ENCODE measurements at regions not wholly inside any gene's neighbourhood (a gene's known extent, or its start where the extent isn't known, plus 50 kb on each side); places are given as distances from the start of the nearest gene placed in this dataset.

- H2BK120ac ChIP-seq (ENCODE audit: low read depth, low read length) = no peak overlapping the region
- H3K18ac ChIP-seq (ENCODE audit: low read depth in 1 of 2, low read length in 2 of 2) = no peak overlapping the region
- no peak overlapping the region for H3K27ac ChIP-seq (ENCODE audit: low read length, poor library complexity, severe bottlenecking)
- H3K23ac ChIP-seq (ENCODE audit: low read length in 2 of 2) = no peak overlapping the region
- H2AFZ ChIP-seq (ENCODE audit: low read depth, low read length) = no peak overlapping the region
- H2AK5ac ChIP-seq (ENCODE audit: low read length, severe bottlenecking) = no peak overlapping the region
- no peak overlapping the region for H2BK5ac ChIP-seq (ENCODE audit: low read depth, low read length, poor library complexity, severe bottlenecking)
- H2BK12ac ChIP-seq (ENCODE audit: low read length in 2 of 2) = no peak overlapping the region
- H3K4me1 ChIP-seq (ENCODE audit: control insufficient read depth, insufficient read depth, low read depth, low read length) = no peaks in the 10 kb centered on the region
- H3K4ac ChIP-seq (ENCODE audit: low read depth in 1 of 2, low read length in 2 of 2) = no peak overlapping the region
- no peaks in the 10 kb centered on the region for H3K36me3 ChIP-seq (ENCODE audit: control insufficient read depth in 1 of 2, insufficient read depth in 2 of 2, low read depth in 1 of 2, low read length in 2 of 2)
- no peak overlapping the region for H3K4me2 ChIP-seq (ENCODE audit: low read length, poor library complexity, severe bottlenecking)
- no peak overlapping the region for H3K4me3 ChIP-seq (ENCODE audit: insufficient read depth in 1 of 2, low read depth in 1 of 2, low read length in 2 of 2)
- H3K9me3 ChIP-seq (ENCODE audit: control insufficient read depth, low read length) = no peaks in the 10 kb centered on the region
- H2BK15ac ChIP-seq (ENCODE audit: low read depth, poor library complexity, severe bottlenecking) = no peak overlapping the region
- peaks cover 0 to 14% of the 10 kb centered on the region in 2 experiments for H3K27me3 ChIP-seq (ENCODE audit: control insufficient read depth in 1 of 2, insufficient read depth in 1 of 2, low read length in 2 of 2)
- DNase-seq = no peak
- no peak overlapping the region for H3K14ac ChIP-seq (ENCODE audit: low read length in 2 of 2)
- no peak overlapping the region for H4K8ac ChIP-seq (ENCODE audit: low read length)
- WGBS = 81% methylated on average over 4 of the region's 4 CpGs
- H3K9ac ChIP-seq (ENCODE audit: low read length) = no peak overlapping the region
- no peak overlapping the region for H4K91ac ChIP-seq (ENCODE audit: low read length)
- no peaks in the 10 kb centered on the region for H3K79me1 ChIP-seq (replicated peaks; ENCODE audit: low read length, poor library complexity, severe bottlenecking)
These were observed 161.7 kb downstream of the ERMARD start for GRCh38 chr6:169913096-169913638.

DNA sequence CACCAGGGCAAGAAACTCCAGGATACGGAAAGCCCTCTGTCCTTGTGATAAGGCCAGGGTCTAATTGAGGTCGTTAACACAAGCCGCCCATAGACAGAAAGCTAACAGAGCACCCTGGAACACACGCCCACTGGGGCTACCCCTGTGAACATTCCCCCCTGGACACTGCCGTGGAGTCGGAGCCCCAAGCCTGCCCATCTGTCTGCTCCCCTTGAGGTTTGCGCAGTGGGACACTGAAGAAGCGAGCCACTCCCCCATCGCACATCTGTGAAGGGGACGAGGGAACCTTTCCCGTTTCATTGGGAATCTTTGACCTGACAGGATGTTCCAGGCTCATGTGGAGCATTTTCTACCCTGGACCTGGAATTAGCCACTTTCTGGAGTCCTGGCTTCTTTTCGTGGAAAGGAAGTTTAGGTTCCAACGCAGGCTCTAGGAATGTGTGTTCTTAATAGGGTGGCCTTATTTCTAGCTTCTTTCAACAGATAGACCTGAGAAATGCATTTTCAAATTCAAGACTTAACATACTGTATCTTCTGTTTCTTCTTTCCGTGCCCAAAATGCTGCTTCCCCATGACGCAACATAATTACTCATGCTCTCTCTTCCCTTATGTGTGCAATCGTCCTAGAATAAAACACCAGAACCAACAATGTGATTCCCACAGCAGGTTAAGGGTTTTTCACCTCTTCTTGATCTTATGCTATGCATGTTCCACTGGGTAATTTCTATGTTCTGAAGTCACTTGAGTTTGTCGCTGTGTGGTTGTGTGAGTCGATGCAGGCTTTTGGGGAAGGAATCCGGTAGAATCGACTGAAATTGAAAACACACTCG lies 161.1 kb downstream of the ERMARD start:
- 89% methylated on average over 20 of the region's 21 CpGs for whole genome bisulfite sequencing
- DNase-seq = no peak
- Histone ChIP-seq H2AK5ac (ENCODE audit: low read length, severe bottlenecking) (no peak overlapping the region), H2BK12ac (ENCODE audit: low read length in 2 of 2) (no peak overlapping the region), H3K4me1 (ENCODE audit: control insufficient read depth, insufficient read depth, low read depth, low read length) (no peaks in the 10 kb centered on the region), H3K4me3 (ENCODE audit: insufficient read depth in 1 of 2, low read depth in 1 of 2, low read length in 2 of 2) (no peak overlapping the region), H2BK15ac (ENCODE audit: low read depth, poor library complexity, severe bottlenecking) (no peak overlapping the region), H3K18ac (ENCODE audit: low read depth in 1 of 2, low read length in 2 of 2) (no peak overlapping the region), H4K8ac (ENCODE audit: low read length) (no peak overlapping the region), H2BK120ac (ENCODE audit: low read depth, low read length) (no peak overlapping the region), H3K9ac (ENCODE audit: low read length) (no peak overlapping the region), H2AFZ (ENCODE audit: low read depth, low read length) (no peak overlapping the region), H3K4ac (ENCODE audit: low read depth in 1 of 2, low read length in 2 of 2) (no peak overlapping the region), H3K36me3 (ENCODE audit: control insufficient read depth in 1 of 2, insufficient read depth in 2 of 2, low read depth in 1 of 2, low read length in 2 of 2) (no peaks in the 10 kb centered on the region), H3K27ac (ENCODE audit: low read length, poor library complexity, severe bottlenecking) (no peak overlapping the region), H3K23ac (ENCODE audit: low read length in 2 of 2) (no peak overlapping the region), H3K14ac (ENCODE audit: low read length in 2 of 2) (no peak overlapping the region), H3K9me3 (ENCODE audit: control insufficient read depth, low read length) (no peaks in the 10 kb centered on the region), H2BK5ac (ENCODE audit: low read depth, low read length, poor library complexity, severe bottlenecking) (no peak overlapping the region), H4K91ac (ENCODE audit: low read length) (no peak overlapping the region), H3K4me2 (ENCODE audit: low read length, poor library complexity, severe bottlenecking) (no peak overlapping the region), H3K79me1 (replicated peaks; ENCODE audit: low read length, poor library complexity, severe bottlenecking) (no peaks in the 10 kb centered on the region), H3K27me3 (ENCODE audit: control insufficient read depth in 1 of 2, insufficient read depth in 1 of 2, low read length in 2 of 2) (peaks cover 0 to 19% of the 10 kb centered on the region in 2 experiments)

DNA sequence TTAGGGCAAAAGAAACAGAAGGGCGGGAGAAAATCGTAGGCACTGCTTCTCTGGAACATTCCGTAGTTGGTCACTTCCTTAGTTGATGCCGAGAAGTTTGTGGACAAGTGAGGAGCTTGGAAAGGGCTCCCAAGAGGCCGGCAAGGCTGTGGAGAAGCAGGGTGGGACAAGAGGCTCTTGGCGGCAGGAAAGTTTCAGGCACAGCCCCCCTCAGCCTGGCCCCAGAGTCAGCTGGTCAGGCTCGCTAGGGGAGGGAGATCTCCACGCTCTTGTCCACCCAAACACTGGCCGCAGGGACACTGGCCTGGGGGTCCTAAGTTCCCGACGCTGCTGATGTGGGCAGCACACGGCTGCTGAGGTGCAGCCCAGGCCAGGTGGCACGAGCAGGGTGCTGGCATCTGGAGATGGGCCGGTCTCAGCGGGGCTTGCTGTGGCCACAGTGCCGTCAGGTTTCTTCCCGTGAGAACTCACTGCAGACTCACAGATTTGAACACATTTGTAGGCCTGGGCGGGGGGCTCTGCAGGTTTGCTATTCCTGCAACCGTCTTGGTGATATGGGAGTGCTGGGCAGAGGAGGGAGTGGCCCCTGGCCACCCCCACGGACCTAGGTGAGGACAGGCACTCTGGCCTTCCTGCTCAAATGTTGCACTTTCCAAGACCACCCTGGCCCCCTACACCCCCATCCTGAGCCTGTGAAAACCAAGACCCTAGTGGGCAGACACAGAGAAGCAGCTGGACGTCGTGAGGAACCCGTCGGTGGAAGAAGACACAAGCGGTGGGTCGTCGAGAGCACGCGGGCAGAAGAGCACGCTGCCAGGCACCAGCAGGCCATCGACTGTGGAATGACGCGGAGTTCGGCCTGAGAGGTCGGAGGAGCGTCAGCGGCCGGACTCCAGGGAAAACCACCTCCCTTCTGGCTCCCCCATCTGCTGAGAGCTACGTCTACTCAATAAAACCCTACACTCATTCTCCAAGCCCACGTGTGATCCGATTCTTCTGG lies 160.1 kb downstream of the ERMARD start:
- Histone ChIP-seq H3K36me3 (ENCODE audit: control insufficient read depth in 1 of 2, insufficient read depth in 2 of 2, low read depth in 1 of 2, low read length in 2 of 2) (no peaks in the 10 kb centered on the region), H3K9me3 (ENCODE audit: control insufficient read depth, low read length) (no peaks in the 10 kb centered on the region), H2BK12ac (ENCODE audit: low read length in 2 of 2) (no peak overlapping the region), H2BK5ac (ENCODE audit: low read depth, low read length, poor library complexity, severe bottlenecking) (no peak overlapping the region), H2AFZ (ENCODE audit: low read depth, low read length) (no peak overlapping the region), H4K8ac (ENCODE audit: low read length) (no peak overlapping the region), H4K91ac (ENCODE audit: low read length) (no peak overlapping the region), H2BK120ac (ENCODE audit: low read depth, low read length) (no peak overlapping the region), H3K27me3 (ENCODE audit: control insufficient read depth in 1 of 2, insufficient read depth in 1 of 2, low read length in 2 of 2) (peaks cover 0 to 26% of the 10 kb centered on the region in 2 experiments), H3K4ac (ENCODE audit: low read depth in 1 of 2, low read length in 2 of 2) (no peak overlapping the region), H3K4me2 (ENCODE audit: low read length, poor library complexity, severe bottlenecking) (no peak overlapping the region), H3K9ac (ENCODE audit: low read length) (no peak overlapping the region), H3K14ac (ENCODE audit: low read length in 2 of 2) (no peak overlapping the region), H2BK15ac (ENCODE audit: low read depth, poor library complexity, severe bottlenecking) (no peak overlapping the region), H2AK5ac (ENCODE audit: low read length, severe bottlenecking) (no peak overlapping the region), H3K4me3 (ENCODE audit: insufficient read depth in 1 of 2, low read depth in 1 of 2, low read length in 2 of 2) (no peak overlapping the region), H3K79me1 (replicated peaks; ENCODE audit: low read length, poor library complexity, severe bottlenecking) (no peaks in the 10 kb centered on the region), H3K27ac (ENCODE audit: low read length, poor library complexity, severe bottlenecking) (no peak overlapping the region), H3K4me1 (ENCODE audit: control insufficient read depth, insufficient read depth, low read depth, low read length) (no peaks in the 10 kb centered on the region), H3K18ac (ENCODE audit: low read depth in 1 of 2, low read length in 2 of 2) (no peak overlapping the region), H3K23ac (ENCODE audit: low read length in 2 of 2) (no peak overlapping the region)
- 90% methylated on average over 40 of the region's 41 CpGs for WGBS
- no peak for DNase-seq

GRCh38 chr6:169909113-169909512 lies 157.7 kb downstream of the ERMARD start:
- H3K4ac ChIP-seq (ENCODE audit: low read depth in 1 of 2, low read length in 2 of 2) = no peak overlapping the region
- no peak overlapping the region for H4K8ac ChIP-seq (ENCODE audit: low read length)
- H3K9me3 ChIP-seq (ENCODE audit: control insufficient read depth, low read length) = no peaks in the 10 kb centered on the region
- H3K9ac ChIP-seq (ENCODE audit: low read length) = no peak overlapping the region
- no peak overlapping the region for H2AK5ac ChIP-seq (ENCODE audit: low read length, severe bottlenecking)
- H3K4me3 ChIP-seq (ENCODE audit: insufficient read depth in 1 of 2, low read depth in 1 of 2, low read length in 2 of 2) = no peak overlapping the region
- peaks cover 8% of the 10 kb centered on the region for H3K4me1 ChIP-seq (ENCODE audit: control insufficient read depth, insufficient read depth, low read depth, low read length)
- no peak overlapping the region for H3K27ac ChIP-seq (ENCODE audit: low read length, poor library complexity, severe bottlenecking)
- H3K36me3 ChIP-seq (ENCODE audit: control insufficient read depth in 1 of 2, insufficient read depth in 2 of 2, low read depth in 1 of 2, low read length in 2 of 2) = no peaks in the 10 kb centered on the region
- H2BK12ac ChIP-seq (ENCODE audit: low read length in 2 of 2) = no peak overlapping the region
- no peak overlapping the region for H2BK5ac ChIP-seq (ENCODE audit: low read depth, low read length, poor library complexity, severe bottlenecking)
- WGBS = 74% methylated on average over 5 of the region's 7 CpGs
- H4K91ac ChIP-seq (ENCODE audit: low read length) = no peak overlapping the region
- DNase-seq = no peak
- H3K79me1 ChIP-seq (replicated peaks; ENCODE audit: low read length, poor library complexity, severe bottlenecking) = no peaks in the 10 kb centered on the region
- no peak overlapping the region for H2AFZ ChIP-seq (ENCODE audit: low read depth, low read length)
- H3K4me2 ChIP-seq (ENCODE audit: low read length, poor library complexity, severe bottlenecking) = no peak overlapping the region
- H3K14ac ChIP-seq (ENCODE audit: low read length in 2 of 2) = no peak overlapping the region
- no peak overlapping the region for H2BK120ac ChIP-seq (ENCODE audit: low read depth, low read length)
- H3K23ac ChIP-seq (ENCODE audit: low read length in 2 of 2) = no peak overlapping the region
- peaks cover 0 to 25% of the 10 kb centered on the region in 2 experiments for H3K27me3 ChIP-seq (ENCODE audit: control insufficient read depth in 1 of 2, insufficient read depth in 1 of 2, low read length in 2 of 2)
- no peak overlapping the region for H2BK15ac ChIP-seq (ENCODE audit: low read depth, poor library complexity, severe bottlenecking)
- H3K18ac ChIP-seq (ENCODE audit: low read depth in 1 of 2, low read length in 2 of 2) = no peak overlapping the region

Data from mesenchymal stem cell (in vitro differentiated cells and primary cell).